ENCODE measurements at regions not wholly inside any gene's neighbourhood (a gene's known extent, or its start where the extent isn't known, plus 50 kb on each side); places are given as distances from the start of the nearest gene placed in this dataset.
"Not testable (repeated sequence)": the region's sequence is repeated elsewhere in the genome, so short reads cannot be mapped to it uniquely, and the experiment has no call there.

GRCh38 chr12:28780096-28780495 is 369.0 kb upstream of the FAR2 start:
- no peaks in the 10 kb centered on the region for H3K36me3 Mint-ChIP-seq

GRCh38 chr12:28780960-28781359 is 368.1 kb upstream of the FAR2 start:
- peaks cover 4% of the 10 kb centered on the region for H3K27me3 Mint-ChIP-seq
- no peaks in the 10 kb centered on the region for H3K4me1 Mint-ChIP-seq
- H3K9me3 Mint-ChIP-seq, result peaks cover 10% of the 10 kb centered on the region
- H3K4me3 Mint-ChIP-seq, result no peak overlapping the region
- H3K36me3 Mint-ChIP-seq, result no peaks in the 10 kb centered on the region
- no peak overlapping the region for H3K27ac Mint-ChIP-seq

More at GRCh38 chr12:28780096-28780495, 369.0 kb upstream of the FAR2 start:
- H3K4me3 Mint-ChIP-seq, result no peak overlapping the region
- peaks cover 4% of the 10 kb centered on the region for H3K27me3 Mint-ChIP-seq
- no peaks in the 10 kb centered on the region for H3K4me1 Mint-ChIP-seq
- H3K27ac Mint-ChIP-seq, result no peak overlapping the region
- H3K9me3 Mint-ChIP-seq, result peaks cover 7% of the 10 kb centered on the region

GRCh38 chr12:28781671-28782652 is 367.1 kb upstream of the FAR2 start:
- no peaks in the 10 kb centered on the region for H3K36me3 Mint-ChIP-seq
- H3K27me3 Mint-ChIP-seq, result peaks cover 6% of the 10 kb centered on the region
- no peak overlapping the region for H3K4me3 Mint-ChIP-seq
- no peaks in the 10 kb centered on the region for H3K4me1 Mint-ChIP-seq
- no peak overlapping the region for H3K27ac Mint-ChIP-seq
- H3K9me3 Mint-ChIP-seq, result peaks cover 12% of the 10 kb centered on the region

- no peaks in the 10 kb centered on the region for H3K36me3 Mint-ChIP-seq
- H3K4me3 Mint-ChIP-seq, result no peak overlapping the region
- peaks cover 12% of the 10 kb centered on the region for H3K9me3 Mint-ChIP-seq
- peaks cover 6% of the 10 kb centered on the region for H3K27me3 Mint-ChIP-seq
- H3K4me1 Mint-ChIP-seq, result no peaks in the 10 kb centered on the region
- H3K27ac Mint-ChIP-seq, result no peak overlapping the region
These were observed 366.3 kb upstream of the FAR2 start for GRCh38 chr12:28782812-28783211.

GRCh38 chr12:28787151-28787550 is 361.9 kb upstream of the FAR2 start:
- no peaks in the 10 kb centered on the region for H3K4me1 Mint-ChIP-seq
- no peak overlapping the region for H3K4me3 Mint-ChIP-seq
- peaks cover 4% of the 10 kb centered on the region for H3K9me3 Mint-ChIP-seq
- no peaks in the 10 kb centered on the region for H3K36me3 Mint-ChIP-seq
- H3K27ac Mint-ChIP-seq, result no peak overlapping the region
- peaks cover 5% of the 10 kb centered on the region for H3K27me3 Mint-ChIP-seq

- not testable (repeated sequence) for H3K27me3 Mint-ChIP-seq, H3K4me1 Mint-ChIP-seq, H3K36me3 Mint-ChIP-seq, H3K4me3 Mint-ChIP-seq, H3K9me3 Mint-ChIP-seq, H3K27ac Mint-ChIP-seq
These were observed 360.8 kb upstream of the FAR2 start for GRCh38 chr12:28788256-28788655.

- no peaks in the 10 kb centered on the region for H3K36me3 Mint-ChIP-seq
- peaks cover 4% of the 10 kb centered on the region for H3K9me3 Mint-ChIP-seq
- H3K4me1 Mint-ChIP-seq, result no peaks in the 10 kb centered on the region
- no peaks in the 10 kb centered on the region for H3K27me3 Mint-ChIP-seq
- H3K4me3 Mint-ChIP-seq, result no peak overlapping the region
- no peak overlapping the region for H3K27ac Mint-ChIP-seq
These were observed 355.4 kb upstream of the FAR2 start for GRCh38 chr12:28793581-28794151.

- Mint-ChIP-seq H3K27me3 (no peaks in the 10 kb centered on the region), H3K36me3 (no peaks in the 10 kb centered on the region), H3K27ac (no peak overlapping the region), H3K9me3 (peaks cover 4% of the 10 kb centered on the region), H3K4me3 (no peak overlapping the region), H3K4me1 (no peaks in the 10 kb centered on the region)
These were observed 354.9 kb upstream of the FAR2 start for GRCh38 chr12:28794211-28794610.

GRCh38 chr12:28794786-28795185 is 354.3 kb upstream of the FAR2 start:
- Mint-ChIP-seq H3K4me3 (no peak overlapping the region), H3K9me3 (peaks cover 4% of the 10 kb centered on the region), H3K4me1 (no peaks in the 10 kb centered on the region), H3K27ac (no peak overlapping the region), H3K36me3 (no peaks in the 10 kb centered on the region), H3K27me3 (no peaks in the 10 kb centered on the region)

GRCh38 chr12:28795311-28795710 is 353.8 kb upstream of the FAR2 start:
- H3K4me1 Mint-ChIP-seq, result no peaks in the 10 kb centered on the region
- no peaks in the 10 kb centered on the region for H3K27me3 Mint-ChIP-seq
- H3K27ac Mint-ChIP-seq, result no peak overlapping the region
- H3K36me3 Mint-ChIP-seq, result no peaks in the 10 kb centered on the region
- no peak overlapping the region for H3K4me3 Mint-ChIP-seq
- peaks cover 4% of the 10 kb centered on the region for H3K9me3 Mint-ChIP-seq

GRCh38 chr12:28799348-28799747 is 349.7 kb upstream of the FAR2 start:
- Mint-ChIP-seq H3K27ac (no peak overlapping the region), H3K4me1 (no peaks in the 10 kb centered on the region)

GRCh38 chr12:28800129-28800528 is 348.9 kb upstream of the FAR2 start:
- no peaks in the 10 kb centered on the region for H3K4me1 Mint-ChIP-seq
- H3K27me3 Mint-ChIP-seq, result peaks cover 2% of the 10 kb centered on the region
- no peak overlapping the region for H3K4me3 Mint-ChIP-seq
- no peak overlapping the region for H3K27ac Mint-ChIP-seq
- no peaks in the 10 kb centered on the region for H3K9me3 Mint-ChIP-seq
- H3K36me3 Mint-ChIP-seq, result no peaks in the 10 kb centered on the region

More at GRCh38 chr12:28799348-28799747, 349.7 kb upstream of the FAR2 start:
- no peaks in the 10 kb centered on the region for H3K9me3 Mint-ChIP-seq
- no peak overlapping the region for H3K4me3 Mint-ChIP-seq
- peaks cover 2% of the 10 kb centered on the region for H3K27me3 Mint-ChIP-seq
- H3K36me3 Mint-ChIP-seq, result no peaks in the 10 kb centered on the region

GRCh38 chr12:28802706-28803438 is 346.2 kb upstream of the FAR2 start:
- Mint-ChIP-seq H3K36me3 (no peaks in the 10 kb centered on the region), H3K27me3 (peaks cover 6% of the 10 kb centered on the region), H3K4me3 (no peak overlapping the region), H3K27ac (no peak overlapping the region), H3K9me3 (no peaks in the 10 kb centered on the region), H3K4me1 (no peaks in the 10 kb centered on the region)

GRCh38 chr12:28807535-28807934 is 341.5 kb upstream of the FAR2 start:
- peaks cover 14% of the 10 kb centered on the region for H3K27me3 Mint-ChIP-seq
- H3K27ac Mint-ChIP-seq, result no peak overlapping the region
- H3K4me3 Mint-ChIP-seq, result no peak overlapping the region
- no peaks in the 10 kb centered on the region for H3K9me3 Mint-ChIP-seq
- no peaks in the 10 kb centered on the region for H3K4me1 Mint-ChIP-seq
- no peaks in the 10 kb centered on the region for H3K36me3 Mint-ChIP-seq

- Mint-ChIP-seq H3K36me3 (no peaks in the 10 kb centered on the region), H3K9me3 (no peaks in the 10 kb centered on the region), H3K4me3 (no peak overlapping the region), H3K27me3 (peaks cover 12% of the 10 kb centered on the region), H3K4me1 (no peaks in the 10 kb centered on the region), H3K27ac (no peak overlapping the region)
These were observed 337.6 kb upstream of the FAR2 start for GRCh38 chr12:28811457-28811856.

- no peaks in the 10 kb centered on the region for H3K36me3 Mint-ChIP-seq
- H3K4me3 Mint-ChIP-seq, result no peak overlapping the region
- H3K4me1 Mint-ChIP-seq, result no peaks in the 10 kb centered on the region
- no peak overlapping the region for H3K27ac Mint-ChIP-seq
- peaks cover 2% of the 10 kb centered on the region for H3K27me3 Mint-ChIP-seq
- no peaks in the 10 kb centered on the region for H3K9me3 Mint-ChIP-seq
These were observed 334.8 kb upstream of the FAR2 start for GRCh38 chr12:28814246-28814645.

Measured in activated naive CD4-positive, alpha-beta T cell treated with anti-CD3 and anti-CD28 coated beads, Interleukin-2, amount 50 U/mL, for 24 hours (primary cell).